HG03066 (cell line): ENCODE measurements at regions not wholly inside any gene's neighbourhood (a gene's known extent, or its start where the extent isn't known, plus 50 kb on each side); places are given as distances from the start of the nearest gene placed in this dataset.

Experiments used
- ATAC-seq: cut with Tn5 transposase; IDR thresholded peaks from one replicate; pipeline ENCODE4 v1.9.1; 2021; ENCODE audit warnings: low read depth; ENCODE audit not compliant: unreplicated experiment

DNA sequence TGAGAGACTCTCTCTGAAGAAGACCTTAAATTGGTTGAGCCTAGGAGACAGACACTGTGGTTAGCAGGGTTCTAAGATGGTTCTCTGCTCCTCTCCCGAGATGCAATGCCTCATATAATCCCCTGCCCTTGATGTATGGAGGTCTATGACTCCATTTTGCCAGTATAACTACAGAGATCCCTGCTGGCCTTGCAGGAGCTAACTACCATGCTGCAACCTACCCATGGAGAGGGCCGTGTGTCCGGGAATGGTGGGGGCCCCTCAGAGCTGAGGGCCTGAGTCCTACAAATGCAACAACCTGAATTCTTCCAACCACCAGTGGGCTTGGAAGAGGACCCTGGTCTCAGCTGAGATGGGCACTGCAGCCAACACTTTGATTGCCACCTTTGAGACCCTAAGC, 388.0 kb downstream of the SETD4 start:
- no peak for ATAC-seq

DNA sequence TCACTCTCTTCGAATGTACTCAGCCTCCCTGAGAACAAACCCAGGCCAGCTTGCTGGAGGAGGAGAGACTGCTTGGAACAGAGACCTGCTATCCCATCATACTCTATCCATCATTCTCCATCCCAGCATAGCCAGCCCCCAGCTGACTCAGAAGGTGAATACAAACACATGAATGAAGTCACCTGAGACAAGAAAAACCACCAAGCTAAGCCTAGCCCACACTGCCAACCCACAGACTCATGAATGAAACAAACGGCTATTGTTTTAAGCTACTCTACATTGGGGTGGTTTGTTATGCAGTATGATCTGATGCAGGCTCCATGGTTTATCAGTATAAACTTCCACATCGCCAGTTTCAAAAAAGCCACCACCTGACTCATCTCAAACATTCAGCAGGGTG, 395.6 kb downstream of the SETD4 start:
- ATAC-seq: no peak

DNA sequence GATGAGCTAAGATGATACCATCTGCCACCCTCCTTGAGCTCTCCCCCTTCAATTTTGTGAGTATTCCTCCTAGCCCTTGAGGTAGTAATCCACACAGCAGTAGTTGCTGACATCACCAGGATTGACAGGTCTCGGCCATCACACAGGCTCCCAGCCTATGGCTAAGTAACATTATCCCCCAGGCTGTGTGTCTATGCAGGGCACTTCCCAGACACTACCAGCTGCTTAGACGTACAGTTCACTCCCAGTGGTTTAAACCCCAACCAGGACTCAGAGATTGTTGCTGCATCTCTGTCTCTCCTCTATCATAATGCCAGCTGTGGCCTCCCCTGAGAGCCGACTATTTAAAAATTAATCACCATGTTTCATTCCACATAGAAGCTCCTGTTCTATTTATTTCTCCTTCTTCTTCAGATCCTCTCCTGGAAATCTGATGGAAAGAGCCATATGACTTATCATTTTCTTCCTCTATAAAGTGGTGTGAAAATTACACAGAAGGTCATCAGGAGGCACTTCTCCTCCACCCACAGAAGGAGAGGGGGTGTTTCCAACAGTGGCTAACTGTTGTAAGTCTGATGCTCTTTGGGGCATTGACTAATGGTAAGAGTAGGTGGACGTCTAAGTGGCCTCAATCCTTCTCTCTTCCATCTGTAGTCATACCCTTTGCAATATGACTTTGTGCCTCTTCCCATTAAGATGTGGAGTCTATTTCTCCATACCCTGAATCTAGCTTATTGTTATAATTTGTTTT, 396.3 kb downstream of the SETD4 start:
- no peak for ATAC-seq

DNA sequence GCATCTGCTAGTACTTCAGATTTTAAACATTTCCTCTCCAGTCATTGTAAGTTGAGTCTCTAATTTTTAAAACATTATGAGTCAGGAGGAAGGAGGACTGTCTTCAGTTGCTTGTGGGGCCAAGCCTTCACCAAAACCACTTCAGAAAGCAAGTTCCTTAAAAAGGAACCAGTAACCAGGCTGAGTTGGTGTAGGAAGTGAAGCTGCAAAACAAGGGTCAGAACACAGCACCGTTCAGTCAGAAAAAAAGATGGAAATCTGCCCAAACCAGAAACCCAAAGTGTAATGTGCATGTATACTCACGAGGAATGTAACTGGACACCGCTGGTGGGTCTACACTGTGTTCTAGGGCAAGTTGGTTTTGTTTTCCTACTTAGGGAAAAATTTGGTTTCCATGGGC, 402.1 kb downstream of the SETD4 start:
- no peak for ATAC-seq

DNA sequence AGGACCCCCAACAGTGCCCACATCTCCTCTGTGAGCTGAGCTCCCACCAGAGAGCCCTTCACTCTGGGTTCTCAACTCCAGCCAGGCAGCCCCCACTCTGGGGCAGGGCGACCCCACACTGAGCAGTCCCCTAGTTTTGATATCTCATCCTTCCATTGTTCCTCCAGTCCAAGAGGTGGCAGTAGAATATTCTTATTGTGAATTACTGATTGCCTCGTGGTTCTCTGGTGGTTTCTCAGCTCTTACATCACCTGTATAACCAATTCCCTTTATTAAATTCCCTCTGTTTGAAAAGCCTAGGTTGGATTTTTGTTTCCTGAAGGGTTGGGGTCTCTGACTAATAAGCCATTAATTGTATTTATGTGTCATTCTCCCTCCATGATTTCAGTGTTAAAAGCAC, 407.5 kb downstream of the SETD4 start:
- ATAC-seq: no peak

DNA sequence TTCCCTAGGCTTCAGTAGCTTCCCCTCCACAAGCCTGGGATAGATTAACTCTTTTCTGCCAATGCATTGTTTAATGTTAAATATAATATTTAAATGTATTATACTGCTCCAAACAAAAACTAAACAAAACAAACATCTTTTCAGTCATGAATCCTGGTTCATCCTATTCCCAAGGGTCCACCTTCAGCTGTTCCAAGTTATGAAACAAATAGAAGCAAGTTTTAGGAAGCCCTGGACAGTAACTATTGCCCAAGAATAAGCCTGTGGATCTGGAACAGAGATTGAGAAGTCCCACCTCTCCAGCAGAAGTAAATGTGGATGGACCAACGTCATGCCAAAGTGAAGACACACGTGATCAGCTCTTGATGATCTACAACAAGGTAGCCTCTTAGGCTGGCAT, 408.1 kb downstream of the SETD4 start:
- no peak for ATAC-seq

DNA sequence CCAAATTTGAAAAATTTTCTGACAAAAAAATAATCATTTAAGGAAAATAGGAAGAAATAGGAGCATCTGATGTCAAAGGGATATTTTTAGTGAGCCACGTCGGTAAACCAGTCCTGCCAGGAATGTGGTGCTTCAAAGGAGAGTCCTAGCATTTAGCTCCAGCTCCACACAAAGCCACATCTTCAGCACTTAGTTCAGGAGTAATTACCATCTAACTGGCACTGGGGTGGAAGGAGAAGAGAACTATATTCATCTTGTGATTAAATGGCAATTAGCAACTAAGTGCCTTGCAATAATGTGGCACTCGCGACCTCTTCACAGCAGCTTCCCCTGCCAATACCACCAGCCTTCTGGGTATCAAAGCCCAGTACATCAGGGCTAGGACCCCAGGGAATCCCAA, 409.1 kb downstream of the SETD4 start:
- no peak for ATAC-seq

DNA sequence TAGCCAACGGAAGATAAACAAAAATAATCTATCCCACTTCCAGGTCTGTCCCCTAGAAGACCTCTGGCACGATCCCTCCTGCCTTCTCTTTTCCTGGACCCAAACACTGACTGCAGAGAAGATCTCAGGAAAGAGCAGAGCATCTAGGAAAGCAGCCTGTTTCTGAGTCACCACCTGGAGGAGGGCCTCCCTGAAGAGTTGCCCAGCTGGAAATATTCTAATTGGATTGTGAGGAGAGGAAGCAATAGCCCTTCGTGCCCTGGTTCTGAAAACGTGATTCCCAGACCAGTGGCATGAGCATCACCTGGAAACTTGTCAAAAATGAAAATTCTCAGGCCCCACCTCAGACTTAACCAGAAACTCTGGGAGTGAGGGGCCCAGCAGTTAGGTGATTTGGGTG, 411.1 kb downstream of the SETD4 start:
- ATAC-seq: no peak

DNA sequence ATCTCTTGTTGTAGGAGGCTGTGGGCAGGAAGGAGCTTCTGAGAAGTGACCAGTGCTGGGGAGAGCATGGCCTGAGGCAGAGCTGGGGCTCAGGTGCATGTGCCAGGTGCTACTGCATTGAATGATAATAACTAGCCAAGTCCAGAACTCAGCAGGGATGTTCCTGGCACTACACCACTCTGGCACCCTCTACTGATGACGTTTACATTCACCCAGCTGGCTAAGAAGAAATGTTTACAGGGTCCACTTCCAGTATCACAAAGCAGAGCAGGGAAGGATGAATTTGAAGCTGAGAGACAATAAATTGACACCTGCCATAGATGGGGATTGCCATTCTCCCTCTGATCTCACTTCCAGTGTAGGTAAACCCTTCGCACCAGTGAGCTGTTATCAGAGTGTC, 411.8 kb downstream of the SETD4 start:
- no peak for ATAC-seq

DNA sequence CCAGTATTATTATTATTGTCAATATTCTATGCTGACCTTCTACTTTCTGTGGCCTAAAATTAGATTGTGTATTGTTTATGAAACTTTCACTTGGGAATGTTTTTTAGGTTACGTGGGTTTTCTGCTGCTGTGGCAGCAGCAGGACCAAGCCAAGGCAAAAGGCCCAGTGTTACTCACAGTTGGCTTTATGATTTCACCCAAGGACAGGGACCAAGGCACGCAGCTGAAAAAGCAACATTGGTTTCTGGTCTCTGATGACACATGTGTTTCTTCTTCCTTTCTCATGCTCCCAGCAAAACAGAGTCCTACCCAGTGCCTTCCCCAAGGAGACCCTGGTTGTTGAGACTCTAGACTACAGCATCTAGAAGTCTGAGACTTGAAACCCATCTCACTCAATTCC, 413.7 kb downstream of the SETD4 start:
- no peak for ATAC-seq

DNA sequence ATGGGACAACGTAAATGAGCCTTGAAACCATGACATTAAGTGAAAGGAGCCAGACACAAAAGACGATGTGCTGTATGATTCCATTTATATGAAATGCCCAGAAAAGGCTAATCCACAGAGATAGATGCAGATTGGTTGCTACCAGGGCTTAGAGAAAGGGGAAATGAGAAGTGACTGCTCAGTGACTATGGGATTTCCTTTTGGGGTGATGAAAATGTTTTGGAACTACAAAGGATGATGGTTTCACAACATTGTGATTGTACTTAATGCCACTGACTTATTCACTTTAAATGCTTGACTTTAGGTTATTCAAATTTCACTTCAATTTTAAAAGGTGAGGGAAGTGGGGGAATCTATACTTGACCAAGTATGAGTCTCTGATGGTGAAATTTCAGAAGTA, 414.3 kb downstream of the SETD4 start:
- ATAC-seq: no peak

DNA sequence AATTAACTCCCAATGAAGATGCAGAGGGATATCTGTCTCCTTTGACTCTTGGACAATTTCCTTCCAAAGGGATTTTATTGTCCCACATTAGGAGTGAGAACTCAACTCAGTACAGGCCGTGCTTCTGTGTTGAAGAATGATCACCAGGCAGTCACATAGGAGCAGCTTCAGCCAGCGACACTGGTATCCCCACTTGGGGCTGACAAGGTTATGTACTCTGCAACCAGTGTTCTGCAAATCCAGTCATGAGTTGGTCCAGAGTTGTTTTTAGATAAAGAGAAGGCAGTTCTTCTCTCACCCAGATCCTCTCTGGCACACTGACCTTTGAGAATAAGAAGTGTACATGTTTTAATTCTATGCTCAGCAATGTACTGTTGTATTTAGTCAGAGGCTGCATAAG, 415.8 kb downstream of the SETD4 start:
- ATAC-seq: no peak

DNA sequence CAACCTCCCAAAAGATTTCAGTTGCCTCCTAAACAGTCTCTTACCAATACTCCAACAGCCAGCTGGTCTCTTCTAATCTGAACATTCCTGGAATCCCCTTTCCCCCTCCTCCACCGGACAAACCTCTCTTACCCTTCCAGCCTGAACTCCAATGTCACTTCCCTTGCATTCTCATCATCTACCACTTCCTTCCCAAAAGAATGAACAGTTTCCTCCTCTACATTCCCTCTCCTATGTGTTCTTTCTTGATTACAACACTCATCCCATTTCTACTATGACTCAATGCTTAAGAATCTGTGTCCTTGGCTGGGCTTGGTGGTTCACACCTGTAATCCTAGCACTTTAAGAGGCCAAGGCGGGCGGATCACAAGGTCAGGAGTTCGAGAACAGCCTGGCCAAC, 417.1 kb downstream of the SETD4 start:
- ATAC-seq: no peak

DNA sequence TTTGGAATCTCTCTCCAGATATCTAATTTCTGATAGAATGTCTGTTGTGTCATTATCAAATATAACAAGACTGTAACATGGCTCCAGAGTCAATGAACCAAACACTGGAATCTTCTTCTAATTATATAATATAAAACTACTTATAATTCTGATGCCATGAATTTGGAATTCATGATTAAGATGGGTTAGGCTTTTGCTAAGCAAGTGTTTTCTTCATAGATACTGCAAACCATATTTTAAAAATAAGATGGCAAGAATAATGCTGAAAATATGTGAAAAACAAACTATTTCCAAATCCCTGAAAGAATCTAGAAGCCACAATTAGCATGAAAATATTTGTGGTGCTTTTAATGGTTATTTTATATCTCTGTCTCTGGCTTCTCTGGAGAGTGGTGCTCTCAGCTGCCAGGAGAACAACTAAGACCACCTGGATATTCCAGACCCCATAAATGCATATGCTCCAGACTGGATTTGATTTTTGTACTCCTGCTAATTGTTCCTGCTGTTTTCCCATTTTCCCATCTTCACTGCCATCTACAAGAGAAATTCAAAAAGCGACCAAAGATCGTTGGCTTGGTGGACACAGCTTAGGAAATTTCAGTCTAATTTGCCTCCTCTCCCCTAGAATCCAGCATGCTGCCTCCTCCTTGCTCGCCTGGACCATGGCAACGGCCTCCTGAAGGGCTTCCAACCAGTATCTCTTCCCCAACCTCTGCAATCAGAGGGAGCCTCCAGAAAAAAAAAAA, 418.9 kb downstream of the SETD4 start:
- no peak for ATAC-seq

DNA sequence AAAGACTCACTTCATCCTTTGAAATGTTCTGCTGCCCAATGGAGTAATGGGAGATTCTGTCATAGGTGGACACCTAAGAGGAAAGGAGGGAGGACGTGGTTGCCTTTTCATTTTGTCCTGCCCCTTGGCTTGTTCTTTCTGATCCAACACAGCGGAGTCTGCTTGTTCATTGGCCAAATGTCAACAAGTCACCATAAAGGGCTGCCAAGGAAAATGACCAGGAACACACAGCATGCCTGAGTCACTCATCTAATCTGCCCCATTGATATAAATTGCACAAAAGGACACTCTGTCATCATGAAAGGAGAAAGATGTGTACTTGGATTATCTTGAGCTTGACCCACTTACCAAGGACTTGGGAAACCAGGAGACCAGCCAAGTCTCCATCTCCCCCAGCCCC, 422.9 kb downstream of the SETD4 start:
- no peak for ATAC-seq

DNA sequence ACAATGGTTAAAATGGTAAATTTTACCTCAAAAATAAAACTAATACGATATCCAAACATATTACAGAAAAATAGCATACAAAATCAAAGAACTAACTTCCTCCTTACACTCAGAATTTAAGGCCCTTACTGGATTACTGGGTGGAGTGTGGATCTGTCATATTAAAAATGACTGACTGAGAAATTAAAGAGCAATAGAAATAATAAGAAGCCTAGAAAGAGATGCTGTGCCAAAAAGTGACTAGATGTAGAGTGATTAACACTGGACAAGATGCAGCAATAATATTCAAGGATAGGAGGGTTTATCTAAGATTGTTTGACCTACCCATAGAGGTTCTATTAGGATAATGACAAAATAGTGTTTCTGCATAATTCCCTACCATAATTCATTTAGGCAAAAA, 424.3 kb downstream of the SETD4 start:
- no peak for ATAC-seq

DNA sequence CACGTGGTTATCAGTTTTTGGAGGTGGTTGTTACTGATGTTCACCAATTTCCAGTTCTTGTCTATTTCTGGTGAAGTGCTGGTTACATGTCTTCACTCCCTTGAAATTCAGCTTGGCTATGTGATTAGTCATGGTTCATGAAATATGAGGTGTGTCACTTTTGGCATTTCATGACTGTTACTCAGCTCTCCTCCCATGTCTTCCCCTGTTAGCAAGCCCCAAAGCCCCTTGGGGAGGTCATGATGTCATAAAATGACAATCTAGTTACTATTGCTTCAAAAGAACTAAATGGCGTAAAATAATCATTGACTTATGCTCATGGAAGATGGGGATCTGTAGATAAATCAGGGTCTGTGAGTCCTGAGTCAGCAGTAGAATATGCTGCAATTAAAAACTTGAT, 425.1 kb downstream of the SETD4 start:
- no peak for ATAC-seq

DNA sequence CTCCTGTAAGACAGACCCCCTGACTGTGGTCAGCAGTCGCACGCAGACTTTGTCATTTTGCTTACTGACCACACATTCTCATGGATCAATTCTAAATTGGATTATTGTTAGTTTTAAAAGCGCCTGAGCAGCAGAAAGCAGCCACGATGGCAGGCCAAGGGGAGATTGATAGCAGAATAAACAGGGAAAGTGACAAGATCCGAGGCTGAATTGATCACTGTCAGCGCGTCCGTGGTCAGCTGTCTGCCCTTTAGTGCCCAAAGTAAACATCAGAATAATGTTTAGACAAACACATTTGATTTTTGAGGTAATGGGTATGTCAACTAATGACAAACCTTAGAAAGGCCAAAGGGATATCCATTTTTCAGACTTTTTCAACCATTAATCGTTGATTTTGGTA, 426.8 kb downstream of the SETD4 start:
- ATAC-seq: no peak

DNA sequence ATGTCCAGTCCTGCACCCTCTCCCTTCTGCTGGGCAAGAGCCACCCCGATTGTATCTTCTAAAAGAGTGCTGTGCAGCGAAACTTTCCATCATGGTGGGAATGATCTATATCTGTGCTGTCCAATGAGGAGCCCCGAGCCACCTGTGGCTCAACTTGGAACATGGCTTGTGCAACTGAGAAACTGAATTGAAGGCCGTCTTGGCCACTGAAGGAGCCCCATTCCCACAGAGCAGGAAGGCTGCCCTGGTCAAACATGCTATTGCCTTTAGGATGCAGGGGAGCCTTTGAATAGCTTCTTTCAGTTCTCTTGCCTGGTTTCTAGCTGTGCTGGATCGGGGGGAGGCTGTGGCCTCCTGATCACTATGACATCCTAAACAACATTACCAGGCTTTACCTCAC, 427.6 kb downstream of the SETD4 start:
- no peak for ATAC-seq

DNA sequence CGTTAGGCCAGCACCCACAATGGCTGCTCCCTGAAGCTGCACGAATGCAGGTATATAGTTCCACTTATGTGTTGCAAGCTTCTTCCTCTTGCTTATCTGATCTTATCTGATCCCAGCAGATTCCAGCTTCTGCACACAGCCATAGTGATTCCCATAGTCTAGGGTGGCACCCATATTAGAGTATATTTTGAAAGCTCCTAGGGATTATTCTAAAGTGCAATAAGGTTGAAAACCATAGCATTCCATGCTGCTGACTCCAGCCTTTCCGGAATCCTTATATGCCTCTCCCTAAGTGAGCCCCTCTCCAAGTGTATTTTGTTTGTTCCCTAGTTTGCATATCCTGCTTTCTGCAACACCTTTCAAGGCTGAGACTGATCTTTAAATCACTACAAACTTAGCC, 432.0 kb downstream of the SETD4 start:
- no peak for ATAC-seq

DNA sequence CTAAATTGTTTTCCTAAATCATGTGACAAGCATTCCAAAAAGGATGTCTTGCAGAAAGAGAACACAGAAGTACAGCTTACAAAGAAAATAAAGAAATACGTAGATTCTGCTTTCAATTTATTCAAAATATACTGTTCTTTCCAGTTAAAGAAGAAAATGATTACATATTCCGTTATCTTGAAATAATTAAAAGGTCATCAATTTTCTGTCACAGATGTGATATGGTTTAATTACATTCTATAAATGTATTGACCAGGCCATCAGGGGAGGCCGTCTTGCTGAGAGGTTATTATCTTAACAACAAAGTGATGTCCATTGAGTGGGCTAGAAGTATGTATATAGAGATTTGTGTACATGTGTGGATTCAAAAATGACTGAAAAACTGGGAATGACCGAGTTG, 432.9 kb downstream of the SETD4 start:
- ATAC-seq: no peak

DNA sequence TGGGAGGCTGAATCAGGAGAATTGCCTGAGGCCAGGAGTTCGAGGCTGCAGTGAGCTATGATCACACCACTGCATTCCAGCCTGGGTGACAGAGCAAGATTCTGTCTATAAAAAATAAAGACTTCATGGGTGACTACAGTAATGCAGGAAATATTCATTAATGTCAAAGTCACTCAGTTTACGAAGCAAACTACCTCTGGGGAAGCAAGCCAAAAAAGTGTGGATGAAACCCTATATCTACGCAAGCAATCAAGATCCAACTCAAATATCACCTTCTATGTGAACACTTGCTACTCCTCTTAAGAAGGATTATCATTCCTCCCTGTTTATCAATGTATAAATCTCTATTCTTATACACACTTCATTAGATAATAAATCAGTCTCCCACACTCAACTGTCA, 434.8 kb downstream of the SETD4 start:
- no peak for ATAC-seq
